Neural cell (in vitro differentiated cells): ENCODE measurements at regions not wholly inside any gene's neighbourhood (a gene's known extent, or its start where the extent isn't known, plus 50 kb on each side); places are given as distances from the start of the nearest gene placed in this dataset.

Experiments
- EZH2 ChIP-seq: fragments of 200-600, 300-800 bp; shearing (Covaris generic), sonication (generic); IDR thresholded peaks from 2 replicates; pipeline ENCODE4 v1.6.1; 2014; ENCODE audit warnings: antibody characterized with exemption, low read length, borderline replicate concordance, mild to moderate bottlenecking; ENCODE audit not compliant: insufficient read depth, poor library complexity, severe bottlenecking
- TF ChIP-seq, protein P1 (sequence below): fragments of 450-650 bp; IDR thresholded peaks from 2 replicates; pipeline ENCODE4 v1.5.1; 2014; ENCODE audit warnings: antibody characterized with exemption, mild to moderate bottlenecking, moderate library complexity; ENCODE audit not compliant: poor library complexity, severe bottlenecking

- TF ChIP-seq, protein P1, sequence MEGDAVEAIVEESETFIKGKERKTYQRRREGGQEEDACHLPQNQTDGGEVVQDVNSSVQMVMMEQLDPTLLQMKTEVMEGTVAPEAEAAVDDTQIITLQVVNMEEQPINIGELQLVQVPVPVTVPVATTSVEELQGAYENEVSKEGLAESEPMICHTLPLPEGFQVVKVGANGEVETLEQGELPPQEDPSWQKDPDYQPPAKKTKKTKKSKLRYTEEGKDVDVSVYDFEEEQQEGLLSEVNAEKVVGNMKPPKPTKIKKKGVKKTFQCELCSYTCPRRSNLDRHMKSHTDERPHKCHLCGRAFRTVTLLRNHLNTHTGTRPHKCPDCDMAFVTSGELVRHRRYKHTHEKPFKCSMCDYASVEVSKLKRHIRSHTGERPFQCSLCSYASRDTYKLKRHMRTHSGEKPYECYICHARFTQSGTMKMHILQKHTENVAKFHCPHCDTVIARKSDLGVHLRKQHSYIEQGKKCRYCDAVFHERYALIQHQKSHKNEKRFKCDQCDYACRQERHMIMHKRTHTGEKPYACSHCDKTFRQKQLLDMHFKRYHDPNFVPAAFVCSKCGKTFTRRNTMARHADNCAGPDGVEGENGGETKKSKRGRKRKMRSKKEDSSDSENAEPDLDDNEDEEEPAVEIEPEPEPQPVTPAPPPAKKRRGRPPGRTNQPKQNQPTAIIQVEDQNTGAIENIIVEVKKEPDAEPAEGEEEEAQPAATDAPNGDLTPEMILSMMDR: no peak
- TF ChIP-seq EZH2: no peak
These were observed 331.9 kb upstream of the GULP1 start for GRCh38 chr2:187959821-187960220.
